Fibroblast of the aortic adventitia (primary cell): ENCODE measurements at regions not wholly inside any gene's neighbourhood (a gene's known extent, or its start where the extent isn't known, plus 50 kb on each side); places are given as distances from the start of the nearest gene placed in this dataset.

Experiments
- DNase-seq: peaks from one replicate; pipeline ENCODE4 v3.0.0-alpha.2; 2010; ENCODE audit warnings: low read depth
- H3K4me3 ChIP-seq: 2 replicates; pipeline ENCODE4 v1.5.1; 2011; ENCODE audit warnings: low read depth, mild to moderate bottlenecking, control low read depth, low read length, moderate library complexity
- CTCF ChIP-seq: IDR thresholded peaks from 2 replicates; pipeline ENCODE4 v1.5.1; 2011; ENCODE audit warnings: mild to moderate bottlenecking, low read length, control low read depth, inconsistent platforms; ENCODE audit not compliant: insufficient read depth

GRCh38 chr4:30882443-30882842, 162.3 kb downstream of the PCDH7 start:
- H3K4me3 ChIP-seq: no peak overlapping the region
- TF ChIP-seq CTCF: no peak
- DNase-seq: no peak

- no peak for TF ChIP-seq CTCF
- H3K4me3 ChIP-seq: no peak overlapping the region
- DNase-seq: no peak
These were observed 163.0 kb downstream of the PCDH7 start for GRCh38 chr4:30882995-30883675.

- TF ChIP-seq CTCF: no peak
- no peak for DNase-seq
- H3K4me3 ChIP-seq: no peak overlapping the region
These were observed 181.6 kb downstream of the PCDH7 start for GRCh38 chr4:30901461-30902451.

GRCh38 chr4:30903502-30904214, 183.5 kb downstream of the PCDH7 start:
- peak; percentile 70 for DNase-seq

GRCh38 chr4:30904215-30904555, 184.0 kb downstream of the PCDH7 start:
- no peak for TF ChIP-seq CTCF
- H3K4me3 ChIP-seq: no peak overlapping the region
- DNase-seq: no peak

More at GRCh38 chr4:30903502-30904214, 183.5 kb downstream of the PCDH7 start:
- TF ChIP-seq CTCF: no peak
- H3K4me3 ChIP-seq: no peak overlapping the region

- no peak for TF ChIP-seq CTCF
- no peak for DNase-seq
- no peak overlapping the region for H3K4me3 ChIP-seq
These were observed 184.4 kb downstream of the PCDH7 start for GRCh38 chr4:30904588-30904987.
